ENCODE measurements at regions not wholly inside any gene's neighbourhood (a gene's known extent, or its start where the extent isn't known, plus 50 kb on each side); places are given as distances from the start of the nearest gene placed in this dataset.

DNA sequence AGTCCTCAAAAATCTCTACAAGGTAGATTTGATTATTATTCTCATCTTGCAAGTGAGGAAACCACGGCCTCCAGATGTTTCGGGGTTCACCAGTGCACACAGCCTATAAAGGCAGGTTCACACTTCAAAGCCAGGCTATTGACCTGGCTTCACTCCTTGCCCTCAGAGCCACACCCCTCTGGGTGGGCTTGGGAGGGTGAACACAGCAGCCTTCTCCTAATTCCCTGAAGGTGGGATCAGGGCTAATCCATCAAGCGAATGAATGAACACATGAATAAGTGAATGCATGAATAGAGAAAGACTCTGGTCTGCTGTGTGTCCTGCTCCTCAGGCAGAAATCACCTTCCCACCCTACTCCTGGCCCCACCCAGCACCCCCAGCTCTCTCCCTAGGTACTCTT is 139.0 kb downstream of the CYLD start:
- 73 to 82% methylated on average over 3 of the region's 3 CpGs for WGBS, 2 donors
- intact Hi-C loops (cut with DNase I; ENCODE audit: low total_unique reads): no loop called here
- TF ChIP-seq POLR2A (IDR thresholded peaks at IDR 0.05): no peak
- TF ChIP-seq, protein P1, sequence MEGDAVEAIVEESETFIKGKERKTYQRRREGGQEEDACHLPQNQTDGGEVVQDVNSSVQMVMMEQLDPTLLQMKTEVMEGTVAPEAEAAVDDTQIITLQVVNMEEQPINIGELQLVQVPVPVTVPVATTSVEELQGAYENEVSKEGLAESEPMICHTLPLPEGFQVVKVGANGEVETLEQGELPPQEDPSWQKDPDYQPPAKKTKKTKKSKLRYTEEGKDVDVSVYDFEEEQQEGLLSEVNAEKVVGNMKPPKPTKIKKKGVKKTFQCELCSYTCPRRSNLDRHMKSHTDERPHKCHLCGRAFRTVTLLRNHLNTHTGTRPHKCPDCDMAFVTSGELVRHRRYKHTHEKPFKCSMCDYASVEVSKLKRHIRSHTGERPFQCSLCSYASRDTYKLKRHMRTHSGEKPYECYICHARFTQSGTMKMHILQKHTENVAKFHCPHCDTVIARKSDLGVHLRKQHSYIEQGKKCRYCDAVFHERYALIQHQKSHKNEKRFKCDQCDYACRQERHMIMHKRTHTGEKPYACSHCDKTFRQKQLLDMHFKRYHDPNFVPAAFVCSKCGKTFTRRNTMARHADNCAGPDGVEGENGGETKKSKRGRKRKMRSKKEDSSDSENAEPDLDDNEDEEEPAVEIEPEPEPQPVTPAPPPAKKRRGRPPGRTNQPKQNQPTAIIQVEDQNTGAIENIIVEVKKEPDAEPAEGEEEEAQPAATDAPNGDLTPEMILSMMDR (IDR thresholded peaks at IDR 0.05): no peak
- no peak for DNase-seq (ENCODE audit: low spot score in 2 of 2)
- no peak overlapping the region for H3K4me3 ChIP-seq (ENCODE audit: low read depth, poor library complexity, severe bottlenecking)

DNA sequence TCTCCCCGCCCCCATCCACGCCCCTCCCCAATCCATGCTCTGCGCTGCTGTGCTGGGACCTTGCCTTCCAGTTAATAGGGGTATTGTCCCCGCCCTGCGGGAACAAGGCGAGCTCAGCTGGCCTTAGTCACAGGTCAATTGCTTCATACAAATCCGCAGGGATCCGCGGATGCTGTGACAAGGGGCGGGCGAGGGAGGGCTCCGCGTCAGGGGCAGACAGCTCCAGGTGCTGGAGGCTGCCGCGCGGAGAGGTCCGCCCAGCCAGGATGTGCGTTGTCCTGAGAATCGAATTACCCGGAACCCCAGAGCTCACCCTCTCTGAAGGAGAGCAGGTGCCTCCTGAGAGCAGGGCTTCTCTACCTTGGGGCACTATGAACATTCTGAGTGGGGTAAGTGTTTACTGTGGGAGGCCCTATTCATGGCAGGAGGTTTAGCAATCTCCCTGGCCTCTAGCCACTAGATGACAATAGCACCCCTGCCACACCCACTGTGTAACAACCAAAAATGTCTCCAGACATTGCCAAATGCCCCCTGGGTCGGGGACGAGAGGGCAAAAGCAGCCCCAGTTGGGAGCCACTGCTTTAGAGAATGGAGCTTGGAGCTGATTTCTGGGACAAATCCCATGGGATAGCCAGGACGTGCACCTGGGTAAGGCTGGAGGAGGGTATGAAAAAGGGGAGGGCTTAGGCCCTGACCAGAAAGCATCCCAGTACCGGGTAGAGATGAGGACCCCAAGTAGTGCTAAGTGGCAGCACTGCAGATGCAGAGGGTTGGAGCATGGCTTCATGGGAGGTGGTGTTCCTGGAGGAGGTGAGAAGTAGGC is 138.2 kb downstream of the CYLD start:
- 21 to 30% methylated on average over 13 to 24 of the region's 24 CpGs for WGBS, 2 donors
- intact Hi-C loops (cut with DNase I; ENCODE audit: low total_unique reads): no loop called here

DNA sequence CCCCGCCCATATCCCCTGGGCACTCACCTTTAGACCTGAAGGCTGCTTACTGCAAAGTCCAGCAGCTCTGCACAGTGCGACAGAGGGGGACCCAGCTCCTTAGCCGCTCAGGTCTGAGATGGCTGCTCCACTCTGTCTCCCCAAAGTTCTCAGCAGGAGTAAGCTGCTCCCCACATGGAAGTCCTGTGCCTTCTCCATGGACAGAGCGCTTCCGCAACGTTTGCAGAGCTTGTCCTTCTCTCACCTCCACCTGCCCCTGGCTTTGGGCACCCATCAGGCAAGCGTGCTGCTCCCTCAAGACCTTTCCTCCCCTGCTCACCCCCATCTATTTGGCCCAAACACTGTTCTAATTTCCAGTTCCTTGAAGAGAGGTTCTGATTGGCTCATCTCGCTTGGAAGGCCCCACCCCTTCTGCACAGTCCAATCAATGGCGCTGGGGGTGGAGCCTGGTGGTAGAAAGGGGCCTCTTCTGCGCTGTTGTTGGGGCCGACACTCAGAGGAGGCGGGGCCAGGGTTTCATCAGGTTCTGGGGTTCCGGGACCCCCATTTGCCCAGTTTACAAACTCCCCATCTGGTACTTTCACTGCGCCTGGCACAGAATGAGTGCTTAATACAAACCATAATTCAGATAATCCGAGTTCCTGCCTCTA is 137.2 kb downstream of the CYLD start:
- H3K4me3 ChIP-seq (ENCODE audit: low read depth, poor library complexity, severe bottlenecking): no peak overlapping the region
- intact Hi-C loops (cut with DNase I; ENCODE audit: low total_unique reads): no loop called here
- DNase-seq (ENCODE audit: low spot score in 2 of 2): no peak
- TF ChIP-seq, protein P1 (IDR thresholded peaks at IDR 0.05): no peak
- no peak for TF ChIP-seq POLR2A (IDR thresholded peaks at IDR 0.05)
- WGBS, 2 donors: 85 to 87% methylated on average over 15 of the region's 15 CpGs

More for the DNA sequence above, 138.2 kb downstream of the CYLD start:
- DNase-seq (ENCODE audit: low spot score in 2 of 2): no peak
- H3K4me3 ChIP-seq (ENCODE audit: low read depth, poor library complexity, severe bottlenecking): no peak overlapping the region
- TF ChIP-seq POLR2A (IDR thresholded peaks at IDR 0.05): no peak
- TF ChIP-seq, protein P1 (IDR thresholded peaks at IDR 0.05): no peak

DNA sequence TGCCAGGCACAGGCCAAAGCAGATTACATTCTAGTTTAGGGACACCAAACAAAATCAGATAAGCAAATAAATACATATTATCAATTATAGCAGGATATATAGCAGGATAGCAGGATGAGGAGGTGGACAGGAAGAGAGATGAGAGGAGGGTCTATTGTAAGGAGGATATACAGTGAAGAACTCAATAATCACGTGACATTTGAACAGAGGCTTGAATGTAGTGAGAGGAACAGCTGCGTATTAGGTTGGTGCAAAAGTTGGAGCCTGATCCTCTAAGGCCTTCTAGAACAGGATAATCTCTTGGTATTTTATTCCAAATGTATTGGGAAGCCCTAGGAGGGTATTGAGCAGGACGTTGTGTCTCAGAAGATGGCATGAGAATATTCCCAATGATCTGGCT is 136.7 kb downstream of the CYLD start:
- WGBS, 2 donors: 59 to 67% methylated on average over 3 of the region's 3 CpGs
- no peak overlapping the region for H3K4me3 ChIP-seq (ENCODE audit: low read depth, poor library complexity, severe bottlenecking)
- TF ChIP-seq POLR2A (IDR thresholded peaks at IDR 0.05): no peak
- TF ChIP-seq, protein P1 (IDR thresholded peaks at IDR 0.05): no peak
- no peak for DNase-seq (ENCODE audit: low spot score in 2 of 2)
- intact Hi-C loops (cut with DNase I; ENCODE audit: low total_unique reads): no loop called here

DNA sequence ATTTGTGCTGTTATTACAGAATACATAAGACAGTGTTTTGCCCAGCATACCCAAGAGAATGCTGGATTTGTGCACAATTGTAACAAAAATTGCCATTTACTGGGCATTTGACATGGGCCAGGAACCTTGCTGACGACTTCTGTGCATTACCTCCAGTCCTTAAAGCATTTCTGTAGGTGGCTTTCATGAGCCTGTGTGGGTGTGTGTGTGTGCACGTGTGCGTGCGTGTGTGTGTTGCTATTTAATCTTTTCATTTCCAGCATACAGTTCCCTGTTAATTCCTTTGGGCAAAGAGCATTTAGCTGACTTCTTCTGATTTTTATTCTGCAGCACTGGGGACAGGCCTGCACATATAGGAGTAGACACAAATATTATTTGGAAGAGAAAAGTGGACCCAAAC is 134.4 kb downstream of the CYLD start:
- H3K4me3 ChIP-seq (ENCODE audit: low read depth, poor library complexity, severe bottlenecking): no peak overlapping the region
- intact Hi-C loops (cut with DNase I; ENCODE audit: low total_unique reads): no loop called here
- no peak for DNase-seq (ENCODE audit: low spot score in 2 of 2)
- TF ChIP-seq, protein P1 (IDR thresholded peaks at IDR 0.05): no peak
- 90 to 94% methylated on average over 4 of the region's 4 CpGs for WGBS, 2 donors
